SU-DHL-6 (cell line): ENCODE measurements at regions not wholly inside any gene's neighbourhood (a gene's known extent, or its start where the extent isn't known, plus 50 kb on each side); places are given as distances from the start of the nearest gene placed in this dataset.

Experiments used
- H2AFZ ChIP-seq: fragments of 200-600 bp; sonication (generic); 2 replicates; pipeline ENCODE4 v1.6.1; 2014; ENCODE audit warnings: low read depth, mild to moderate bottlenecking, moderate library complexity, mixed read lengths, antibody characterized with exemption, low read length; ENCODE audit not compliant: severe bottlenecking
- H3F3A ChIP-seq: fragments of 200-600 bp; shearing (Covaris generic); 2 replicates; pipeline ENCODE4 v1.6.0; 2016; ENCODE audit warnings: antibody characterized with exemption, mild to moderate bottlenecking; ENCODE audit not compliant: insufficient read depth
- H3K27ac ChIP-seq: fragments of 200-600 bp; sonication (generic); 2 replicates; pipeline ENCODE4 v1.5.1; 2016; ENCODE audit warnings: low read depth, mild to moderate bottlenecking, low read length, moderate library complexity, mixed read lengths
- H3K27me3 ChIP-seq: fragments of 200-600 bp; sonication (generic), shearing (Covaris generic); 2 replicates; pipeline ENCODE4 v1.6.0; 2014; ENCODE audit warnings: mild to moderate bottlenecking, low read length
- H3K36me3 ChIP-seq: fragments of 200-600 bp; sonication (generic); 2 replicates; pipeline ENCODE4 v1.6.1; 2014; ENCODE audit warnings: mild to moderate bottlenecking, low read length, mixed read lengths
- H3K4me2 ChIP-seq: fragments of 300-600, 200-600 bp; shearing (Covaris generic), sonication (generic); 2 replicates; pipeline ENCODE4 v1.6.0; 2014; ENCODE audit warnings: low read length, low read depth, mild to moderate bottlenecking; ENCODE audit not compliant: poor library complexity, severe bottlenecking
- H3K4me3 ChIP-seq: fragments of 200-600 bp; sonication (generic); 2 replicates; pipeline ENCODE4 v1.5.1; 2014; ENCODE audit warnings: antibody characterized with exemption, low read length, mild to moderate bottlenecking, mixed read lengths; ENCODE audit not compliant: insufficient read depth, poor library complexity, severe bottlenecking
- H3K79me2 ChIP-seq: fragments of 200-600 bp; sonication (generic); 2 replicates; pipeline ENCODE4 v1.6.1; 2014; ENCODE audit warnings: mild to moderate bottlenecking, low read length, moderate library complexity; ENCODE audit not compliant: insufficient read depth
- H3K9ac ChIP-seq: fragments of 200-600 bp; sonication (generic); 2 replicates; pipeline ENCODE4 v1.7.0; 2014; ENCODE audit warnings: mild to moderate bottlenecking, low read length
- H3K9me2 ChIP-seq: fragments of 200-600 bp; sonication (generic); replicated peaks from 2 replicates; pipeline ENCODE4 v1.6.1; 2014; ENCODE audit warnings: low read length; ENCODE audit not compliant: insufficient read depth
- H3K9me3 ChIP-seq: fragments of 200-600 bp; sonication (generic); 2 replicates; pipeline ENCODE4 v1.6.1; 2014; ENCODE audit warnings: low read length, mixed read lengths; ENCODE audit not compliant: insufficient read depth
- H4K20me1 ChIP-seq: fragments of 200-600 bp; sonication (generic); 2 replicates; pipeline ENCODE4 v1.6.1; 2014; ENCODE audit warnings: low read depth, mild to moderate bottlenecking, antibody characterized with exemption, low read length, moderate library complexity, mixed read lengths
- CTCF ChIP-seq: fragments of 200-600 bp; sonication (generic); IDR thresholded peaks from one replicate; pipeline ENCODE4 v1.5.1; 2017; ENCODE audit warnings: antibody characterized with exemption, mild to moderate bottlenecking, low read length, moderate library complexity; ENCODE audit not compliant: insufficient read depth, poor library complexity, severe bottlenecking
- EZH2phosphoT487 ChIP-seq: fragments of 200-600 bp; sonication (generic), shearing (Covaris generic); conservative IDR thresholded peaks from 2 replicates; pipeline ENCODE4 v1.6.1; 2018; ENCODE audit warnings: mild to moderate bottlenecking, antibody characterized with exemption, low read length, moderate library complexity, mixed read lengths

- Histone ChIP-seq H3K9me3 (no peaks in the 10 kb centered on the region), H3K36me3 (no peaks in the 10 kb centered on the region), H3K9me2 (no peaks in the 10 kb centered on the region), H3K9ac (no peak overlapping the region), H3K4me2 (no peak overlapping the region), H3K27ac (no peak overlapping the region), H3K4me3 (no peak overlapping the region), H2AFZ (no peak overlapping the region), H3K27me3 (no peaks in the 10 kb centered on the region), H3F3A (no peaks in the 10 kb centered on the region), H4K20me1 (no peaks in the 10 kb centered on the region), H3K79me2 (no peaks in the 10 kb centered on the region)
- no peak for TF ChIP-seq CTCF
- TF ChIP-seq EZH2phosphoT487 = no peak
These were observed 458.6 kb downstream of the ZSWIM6 start for GRCh38 chr5:61790678-61791077.

GRCh38 chr5:61796773-61797172 is 464.7 kb downstream of the ZSWIM6 start:
- Histone ChIP-seq H3K4me2 (no peak overlapping the region), H2AFZ (no peak overlapping the region), H3K79me2 (no peaks in the 10 kb centered on the region), H3K27me3 (no peaks in the 10 kb centered on the region), H3K9me2 (no peaks in the 10 kb centered on the region), H4K20me1 (no peaks in the 10 kb centered on the region), H3K27ac (no peak overlapping the region), H3K4me3 (no peak overlapping the region), H3K9ac (no peak overlapping the region), H3K36me3 (no peaks in the 10 kb centered on the region), H3F3A (no peaks in the 10 kb centered on the region), H3K9me3 (no peaks in the 10 kb centered on the region)
- TF ChIP-seq EZH2phosphoT487 = no peak
- no peak for TF ChIP-seq CTCF

- H3K36me3 ChIP-seq = no peaks in the 10 kb centered on the region
- H3K4me3 ChIP-seq = no peak overlapping the region
- H3K27ac ChIP-seq = no peak overlapping the region
- H3K9me3 ChIP-seq = no peaks in the 10 kb centered on the region
- H3K79me2 ChIP-seq = no peaks in the 10 kb centered on the region
- H3K4me2 ChIP-seq = no peak overlapping the region
- no peaks in the 10 kb centered on the region for H3F3A ChIP-seq
- no peaks in the 10 kb centered on the region for H4K20me1 ChIP-seq
- no peaks in the 10 kb centered on the region for H3K9me2 ChIP-seq
- H2AFZ ChIP-seq = no peak overlapping the region
- no peak overlapping the region for H3K9ac ChIP-seq
- TF ChIP-seq EZH2phosphoT487 (no peak), CTCF (no peak)
- H3K27me3 ChIP-seq = no peaks in the 10 kb centered on the region
These were observed 468.4 kb downstream of the ZSWIM6 start for GRCh38 chr5:61800450-61800849.
